AG09309 (cell line): ENCODE measurements at regions not wholly inside any gene's neighbourhood (a gene's known extent, or its start where the extent isn't known, plus 50 kb on each side); places are given as distances from the start of the nearest gene placed in this dataset.

Experiments used
- DNase-seq: peaks from one replicate; pipeline ENCODE4 v3.0.0-alpha.2; 2010; ENCODE audit warnings: low read depth
- H3K4me3 ChIP-seq: 2 replicates; pipeline ENCODE4 v1.5.1; 2011; ENCODE audit warnings: mild to moderate bottlenecking, low read depth, low read length, moderate library complexity; ENCODE audit not compliant: control insufficient read depth
- CTCF ChIP-seq: IDR thresholded peaks from 2 replicates; pipeline ENCODE4 v1.5.1; 2011; ENCODE audit warnings: mild to moderate bottlenecking, low read depth, low read length, inconsistent platforms; ENCODE audit not compliant: insufficient read depth, control insufficient read depth; ENCODE audit errors: missing control alignments

GRCh38 chrX:10972706-10973105 is 138.4 kb upstream of the HCCS start:
- DNase-seq = peak; percentile 4
- no peak overlapping the region for H3K4me3 ChIP-seq
- TF ChIP-seq CTCF = no peak

- no peak for TF ChIP-seq CTCF
- DNase-seq = no peak
- H3K4me3 ChIP-seq = no peak overlapping the region
These were observed 136.2 kb upstream of the HCCS start for GRCh38 chrX:10974920-10975319.

- TF ChIP-seq CTCF = no peak
- no peak overlapping the region for H3K4me3 ChIP-seq
- DNase-seq = no peak
These were observed 131.2 kb upstream of the HCCS start for GRCh38 chrX:10979956-10980355.

GRCh38 chrX:10981506-10981905 is 129.6 kb upstream of the HCCS start:
- no peak for TF ChIP-seq CTCF
- no peak for DNase-seq

GRCh38 chrX:10983526-10983925 is 127.6 kb upstream of the HCCS start:
- no peak for TF ChIP-seq CTCF
- H3K4me3 ChIP-seq = no peak overlapping the region
- DNase-seq = no peak

More at GRCh38 chrX:10981506-10981905, 129.6 kb upstream of the HCCS start:
- no peak overlapping the region for H3K4me3 ChIP-seq

GRCh38 chrX:10984213-10984612 is 126.9 kb upstream of the HCCS start:
- DNase-seq = no peak
- no peak for TF ChIP-seq CTCF
- no peak overlapping the region for H3K4me3 ChIP-seq

- DNase-seq = no peak
- TF ChIP-seq CTCF = no peak
- H3K4me3 ChIP-seq = no peak overlapping the region
These were observed 124.5 kb upstream of the HCCS start for GRCh38 chrX:10986616-10987015.
